Mesendoderm (in vitro differentiated cells): ENCODE measurements at regions not wholly inside any gene's neighbourhood (a gene's known extent, or its start where the extent isn't known, plus 50 kb on each side); places are given as distances from the start of the nearest gene placed in this dataset.

ENCODE experiments used
- DNase-seq: peaks from one replicate; pipeline ENCODE4 v3.0.0; 2013
- H2AK5ac ChIP-seq: 2 replicates; pipeline ENCODE4 v1.6.1; 2013; ENCODE audit warnings: low read length, inconsistent platforms
- H2BK120ac ChIP-seq: 2 replicates; pipeline ENCODE4 v1.6.1; 2013; ENCODE audit warnings: low read depth, mild to moderate bottlenecking, low read length, moderate library complexity, mixed read lengths
- H2BK15ac ChIP-seq: replicated peaks from 2 replicates; pipeline ENCODE4 v1.6.1; 2013; ENCODE audit warnings: low read depth, mild to moderate bottlenecking, moderate library complexity
- H2BK5ac ChIP-seq: 2 replicates; pipeline ENCODE4 v1.6.1; 2013; ENCODE audit warnings: low read length, inconsistent platforms
- H3K18ac ChIP-seq: 2 replicates; pipeline ENCODE4 v1.6.1; 2013; ENCODE audit warnings: mild to moderate bottlenecking, low read length, mixed read lengths
- H3K23ac ChIP-seq: one replicate; pipeline ENCODE4 v1.6.1; 2013; ENCODE audit warnings: low read length
- H3K27ac ChIP-seq: 2 replicates; pipeline ENCODE4 v1.5.1; 2013; ENCODE audit warnings: low read depth, mild to moderate bottlenecking, inconsistent platforms, low read length, moderate library complexity
- H3K27me3 ChIP-seq: 2 replicates; pipeline ENCODE4 v1.6.1; 2013; ENCODE audit warnings: low read length, control low read depth, mild to moderate bottlenecking, inconsistent platforms; ENCODE audit not compliant: insufficient read depth, poor library complexity
- H3K36me3 ChIP-seq: 2 replicates; pipeline ENCODE4 v1.6.1; 2013; ENCODE audit warnings: low read length, inconsistent platforms; ENCODE audit not compliant: control insufficient read depth, insufficient read depth
- H3K4ac ChIP-seq: one replicate; pipeline ENCODE4 v1.6.1; 2013; ENCODE audit warnings: low read depth, mild to moderate bottlenecking, low read length, moderate library complexity
- H3K4me1 ChIP-seq: 2 replicates; pipeline ENCODE4 v1.6.1; 2013; ENCODE audit warnings: low read depth, low read length, inconsistent platforms; ENCODE audit not compliant: control insufficient read depth
- H3K4me2 ChIP-seq: 2 replicates; pipeline ENCODE4 v1.6.1; 2013; ENCODE audit warnings: low read length
- H3K4me3 ChIP-seq: 2 replicates; pipeline ENCODE4 v1.5.1; 2013; ENCODE audit warnings: mild to moderate bottlenecking, low read length
- H3K56ac ChIP-seq: one replicate; pipeline ENCODE4 v1.6.1; 2013; ENCODE audit warnings: low read length
- H3K79me1 ChIP-seq: 2 replicates; pipeline ENCODE4 v1.6.1; 2013; ENCODE audit warnings: low read length, inconsistent platforms
- H3K79me2 ChIP-seq: 2 replicates; pipeline ENCODE4 v1.6.1; 2013; ENCODE audit warnings: mild to moderate bottlenecking, low read length; ENCODE audit not compliant: control insufficient read depth, insufficient read depth
- H3K9ac ChIP-seq: 2 replicates; pipeline ENCODE4 v1.6.1; 2013; ENCODE audit warnings: low read length, inconsistent platforms
- H4K5ac ChIP-seq: one replicate; pipeline ENCODE4 v1.6.1; 2013; ENCODE audit warnings: low read length
- H4K8ac ChIP-seq: one replicate; pipeline ENCODE4 v1.6.1; 2013; ENCODE audit warnings: low read depth, mild to moderate bottlenecking, control low read depth, low read length, moderate library complexity
- WGBS: extraction: QIAGEN DNeasy Blood & Tissue Kit; methylation state at CpG from one replicate; pipeline ENCODE4 v1.1.7; 2013; ENCODE audit warnings: low lambda C conversion rate, missing lambda C conversion rate; ENCODE audit not compliant: insufficient coverage; ENCODE audit errors: extremely low coverage; 5-methylcytosine and 5-hydroxymethylcytosine counted together

DNA sequence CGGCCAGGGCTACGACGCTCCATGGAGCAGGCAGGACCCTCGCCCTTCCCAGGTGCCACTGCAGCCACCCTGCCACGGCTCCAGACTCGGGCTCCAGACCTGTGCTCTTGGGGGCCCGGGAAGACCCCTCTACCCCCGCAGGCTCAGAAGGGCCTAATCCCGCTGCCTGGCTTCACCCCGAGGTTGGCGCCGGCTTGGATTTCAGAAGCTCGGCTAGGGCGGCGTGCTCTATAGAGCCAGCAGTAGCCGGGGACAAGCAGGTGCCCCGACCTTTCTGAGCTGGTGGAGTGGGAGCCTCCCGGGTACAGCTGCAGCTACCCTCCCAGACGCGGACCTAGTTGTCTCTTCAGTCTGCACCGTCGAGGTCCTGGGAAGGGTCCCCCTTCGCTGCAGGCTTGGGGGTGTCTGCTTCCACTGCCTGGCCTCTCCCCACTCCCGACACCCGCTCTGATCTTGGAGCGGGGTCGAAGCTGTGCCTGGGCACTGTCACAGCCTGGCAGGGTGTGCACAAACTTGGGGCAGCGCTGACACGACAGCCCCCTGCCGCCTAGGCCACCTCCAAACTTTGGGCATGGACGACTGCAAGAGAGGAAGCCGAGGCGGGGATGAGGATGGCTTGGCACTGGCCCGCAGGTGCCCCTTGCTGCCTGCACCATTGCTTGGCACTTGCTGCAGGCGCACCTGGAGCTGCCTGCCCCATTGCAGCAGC lies 1366.1 kb upstream of the CDH9 start:
- Histone ChIP-seq H2BK5ac (peak overlapping the region; percentile 72), H4K5ac (no peak overlapping the region), H3K36me3 (no peaks in the 10 kb centered on the region), H3K4me3 (no peak overlapping the region), H4K8ac (no peak overlapping the region), H2BK15ac (no peak overlapping the region), H3K23ac (no peak overlapping the region), H3K27ac (no peak overlapping the region), H3K4me2 (no peak overlapping the region), H3K27me3 (no peaks in the 10 kb centered on the region), H3K18ac (peak overlapping the region; percentile 35), H2BK120ac (peak overlapping the region; percentile 19), H3K79me2 (no peaks in the 10 kb centered on the region), H3K79me1 (no peaks in the 10 kb centered on the region), H3K56ac (peak overlapping the region; percentile 72), H3K4me1 (peaks cover 5% of the 10 kb centered on the region), H2AK5ac (peak overlapping the region; percentile 83), H3K9ac (no peak overlapping the region), H3K4ac (no peak overlapping the region)
- no peak for DNase-seq
- no CpG with 5 or more reads among the region's 35 CpGs for WGBS

DNA sequence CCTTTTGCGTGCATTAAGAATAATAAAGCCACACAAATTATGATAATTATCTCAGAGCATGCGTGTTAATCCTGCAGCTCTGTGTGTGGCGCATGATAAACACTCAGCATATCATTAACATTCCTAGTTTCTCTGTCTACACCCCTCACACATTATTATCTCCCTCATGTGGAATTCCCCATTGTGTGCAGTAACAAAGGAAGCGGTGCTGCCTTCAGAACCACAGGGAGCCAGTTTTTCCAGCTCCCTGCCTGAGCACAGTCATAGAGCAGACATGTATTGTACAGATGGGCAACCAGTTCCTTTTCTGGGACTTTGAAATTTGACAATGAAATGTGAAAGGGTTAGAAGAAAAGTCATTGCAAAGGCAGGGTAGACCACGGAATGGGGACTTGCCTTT lies 1365.5 kb upstream of the CDH9 start:
- H3K23ac ChIP-seq, result no peak overlapping the region
- peak overlapping the region; percentile 35 for H3K18ac ChIP-seq
- H4K8ac ChIP-seq, result no peak overlapping the region
- H4K5ac ChIP-seq, result no peak overlapping the region
- no peaks in the 10 kb centered on the region for H3K36me3 ChIP-seq
- peak; percentile 90 for DNase-seq
- no peaks in the 10 kb centered on the region for H3K79me2 ChIP-seq
- WGBS, result no CpG with 5 or more reads among the region's 5 CpGs
- no peak overlapping the region for H3K27ac ChIP-seq
- H3K79me1 ChIP-seq, result no peaks in the 10 kb centered on the region
- peak overlapping the region; percentile 72 for H3K56ac ChIP-seq
- H3K4ac ChIP-seq, result no peak overlapping the region
- H3K9ac ChIP-seq, result no peak overlapping the region
- H3K4me2 ChIP-seq, result no peak overlapping the region
- peak overlapping the region; percentile 67 for H2BK5ac ChIP-seq
- H2AK5ac ChIP-seq, result peak overlapping the region; percentile 27
- peaks cover 5% of the 10 kb centered on the region for H3K4me1 ChIP-seq
- H3K27me3 ChIP-seq, result no peaks in the 10 kb centered on the region
- H3K4me3 ChIP-seq, result no peak overlapping the region
- no peak overlapping the region for H2BK15ac ChIP-seq
- peak overlapping the region; percentile 19 for H2BK120ac ChIP-seq

DNA sequence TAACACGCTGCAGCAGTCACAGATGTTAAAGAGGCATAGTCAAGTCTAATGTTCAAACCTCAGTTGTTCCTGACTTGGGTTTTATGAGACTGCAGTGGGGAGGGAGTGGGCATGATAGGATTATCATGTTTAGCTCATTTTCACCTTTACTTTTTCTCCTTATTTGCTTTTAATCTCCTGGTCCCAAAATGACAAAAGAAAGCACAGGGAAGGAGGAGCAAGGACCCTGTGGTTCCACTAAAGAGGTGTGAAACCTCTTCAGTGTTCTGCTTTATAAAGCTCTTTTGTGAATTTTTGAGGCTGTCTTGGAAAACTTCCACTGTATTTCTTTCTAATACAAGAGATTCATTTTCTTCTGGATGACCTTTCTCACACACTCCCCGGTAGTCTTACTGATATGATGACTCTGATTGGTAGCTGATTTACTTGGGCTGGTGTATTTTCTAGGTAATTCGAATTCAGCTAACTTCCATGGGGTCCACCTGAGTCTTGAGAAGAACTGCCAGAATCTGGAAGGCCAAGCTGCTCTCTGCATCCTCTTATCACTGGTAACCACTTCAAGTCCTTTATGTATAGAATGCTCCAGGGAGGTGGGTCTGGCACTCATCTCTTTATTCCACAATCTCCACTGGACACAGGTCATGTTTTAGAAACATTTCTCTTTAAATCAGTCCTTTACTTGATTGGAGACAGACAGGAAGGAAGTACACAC lies 1364.4 kb upstream of the CDH9 start:
- H3K4me2 ChIP-seq, result no peak overlapping the region
- no CpG with 5 or more reads among the region's 3 CpGs for WGBS
- H4K5ac ChIP-seq, result no peak overlapping the region
- no peak overlapping the region for H2BK120ac ChIP-seq
- H3K4me1 ChIP-seq, result peaks cover 10% of the 10 kb centered on the region
- H4K8ac ChIP-seq, result no peak overlapping the region
- H3K23ac ChIP-seq, result no peak overlapping the region
- no peak overlapping the region for H3K4me3 ChIP-seq
- DNase-seq, result peak; percentile 73
- H3K4ac ChIP-seq, result no peak overlapping the region
- H2BK15ac ChIP-seq, result no peak overlapping the region
- H2BK5ac ChIP-seq, result no peak overlapping the region
- H3K18ac ChIP-seq, result peak overlapping the region; percentile 39
- H3K36me3 ChIP-seq, result no peaks in the 10 kb centered on the region
- H3K27ac ChIP-seq, result peak overlapping the region; percentile 79
- no peak overlapping the region for H3K56ac ChIP-seq
- no peaks in the 10 kb centered on the region for H3K79me1 ChIP-seq
- H2AK5ac ChIP-seq, result no peak overlapping the region
- no peaks in the 10 kb centered on the region for H3K27me3 ChIP-seq
- H3K79me2 ChIP-seq, result no peaks in the 10 kb centered on the region
- H3K9ac ChIP-seq, result no peak overlapping the region

DNA sequence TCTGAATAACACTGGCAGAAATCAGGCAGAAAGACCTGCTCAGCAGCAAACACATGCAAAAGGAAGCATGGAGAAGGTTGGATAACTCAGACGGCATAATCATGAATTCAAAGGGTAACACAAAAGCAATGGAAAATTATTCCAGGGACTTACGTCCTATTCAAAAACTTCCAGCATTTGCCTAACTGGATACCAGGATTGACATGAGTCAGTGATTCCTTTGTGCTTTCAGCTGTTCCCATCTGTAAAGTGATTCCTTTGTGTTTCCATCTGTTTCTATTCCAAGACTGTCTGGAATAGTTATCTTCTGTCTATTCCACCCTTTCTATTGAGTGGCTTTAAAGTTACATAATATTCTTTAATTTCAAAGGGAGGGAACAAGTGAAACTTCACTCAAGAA lies 1361.7 kb upstream of the CDH9 start:
- Histone ChIP-seq H3K4me1 (peaks cover 15% of the 10 kb centered on the region), H3K79me1 (no peaks in the 10 kb centered on the region), H3K9ac (no peak overlapping the region), H4K5ac (no peak overlapping the region), H3K4me3 (no peak overlapping the region), H3K79me2 (no peaks in the 10 kb centered on the region), H4K8ac (no peak overlapping the region), H3K23ac (no peak overlapping the region), H3K27me3 (no peaks in the 10 kb centered on the region), H2BK120ac (no peak overlapping the region), H3K4ac (no peak overlapping the region), H3K18ac (no peak overlapping the region), H3K27ac (no peak overlapping the region), H2AK5ac (peak overlapping the region; percentile 45), H2BK5ac (no peak overlapping the region), H3K4me2 (no peak overlapping the region), H2BK15ac (no peak overlapping the region), H3K56ac (no peak overlapping the region), H3K36me3 (no peaks in the 10 kb centered on the region)
- DNase-seq, result no peak
- WGBS, result no CpG with 5 or more reads among the region's 2 CpGs

GRCh38 chr5:28399211-28399610 lies 1360.8 kb upstream of the CDH9 start:
- H2AK5ac ChIP-seq, result no peak overlapping the region
- H4K5ac ChIP-seq, result no peak overlapping the region
- no peaks in the 10 kb centered on the region for H3K36me3 ChIP-seq
- H3K23ac ChIP-seq, result no peak overlapping the region
- no peak overlapping the region for H2BK5ac ChIP-seq
- peaks cover 15% of the 10 kb centered on the region for H3K4me1 ChIP-seq
- no peak overlapping the region for H3K9ac ChIP-seq
- no peak overlapping the region for H3K4me2 ChIP-seq
- H3K18ac ChIP-seq, result no peak overlapping the region
- no peaks in the 10 kb centered on the region for H3K79me2 ChIP-seq
- DNase-seq, result no peak
- H2BK15ac ChIP-seq, result no peak overlapping the region
- H3K79me1 ChIP-seq, result no peaks in the 10 kb centered on the region
- no peak overlapping the region for H2BK120ac ChIP-seq
- no peak overlapping the region for H4K8ac ChIP-seq
- no peaks in the 10 kb centered on the region for H3K27me3 ChIP-seq
- H3K4ac ChIP-seq, result no peak overlapping the region
- no peak overlapping the region for H3K4me3 ChIP-seq
- H3K27ac ChIP-seq, result no peak overlapping the region
- no peak overlapping the region for H3K56ac ChIP-seq
